ENCODE measurements at regions not wholly inside any gene's neighbourhood (a gene's known extent, or its start where the extent isn't known, plus 50 kb on each side); places are given as distances from the start of the nearest gene placed in this dataset.

- TF ChIP-seq TCF4 (CRISPR knock-in tag; IDR thresholded peaks at IDR 0.05; ENCODE audit: borderline replicate concordance) (no peak), ISL1 (CRISPR knock-in tag; IDR thresholded peaks at IDR 0.05) (no peak), PATZ1 (CRISPR knock-in tag; IDR thresholded peaks at IDR 0.05; ENCODE audit: borderline replicate concordance) (no peak), ZC3H10 (CRISPR knock-in tag; IDR thresholded peaks at IDR 0.05) (no peak), ESRRG (CRISPR knock-in tag; IDR thresholded peaks at IDR 0.05) (no peak)
These were observed 1481.2 kb upstream of the CADM2 start (continued) for GRCh38 chr3:83477563-83477962.

- ATAC-seq = no peak
- TF ChIP-seq PPARA (CRISPR knock-in tag; IDR thresholded peaks at IDR 0.05; ENCODE audit: borderline replicate concordance) = no peak
- TF ChIP-seq, protein P1, sequence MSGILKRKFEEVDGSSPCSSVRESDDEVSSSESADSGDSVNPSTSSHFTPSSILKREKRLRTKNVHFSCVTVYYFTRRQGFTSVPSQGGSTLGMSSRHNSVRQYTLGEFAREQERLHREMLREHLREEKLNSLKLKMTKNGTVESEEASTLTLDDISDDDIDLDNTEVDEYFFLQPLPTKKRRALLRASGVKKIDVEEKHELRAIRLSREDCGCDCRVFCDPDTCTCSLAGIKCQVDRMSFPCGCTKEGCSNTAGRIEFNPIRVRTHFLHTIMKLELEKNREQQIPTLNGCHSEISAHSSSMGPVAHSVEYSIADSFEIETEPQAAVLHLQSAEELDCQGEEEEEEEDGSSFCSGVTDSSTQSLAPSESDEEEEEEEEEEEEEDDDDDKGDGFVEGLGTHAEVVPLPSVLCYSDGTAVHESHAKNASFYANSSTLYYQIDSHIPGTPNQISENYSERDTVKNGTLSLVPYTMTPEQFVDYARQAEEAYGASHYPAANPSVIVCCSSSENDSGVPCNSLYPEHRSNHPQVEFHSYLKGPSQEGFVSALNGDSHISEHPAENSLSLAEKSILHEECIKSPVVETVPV (CRISPR knock-in tag; IDR thresholded peaks at IDR 0.05) = no peak
- TF ChIP-seq ARNTL (CRISPR knock-in tag; IDR thresholded peaks at IDR 0.05; ENCODE audit: borderline replicate concordance, low read depth) = no peak
- TF ChIP-seq TOX (CRISPR knock-in tag; IDR thresholded peaks at IDR 0.05; ENCODE audit: borderline replicate concordance) = no peak
- no peak for TF ChIP-seq ZFP30 (CRISPR knock-in tag; IDR thresholded peaks at IDR 0.05)
- no peak for TF ChIP-seq ZC3H10 (CRISPR knock-in tag; IDR thresholded peaks at IDR 0.05)
- no peak for TF ChIP-seq ESRRG (CRISPR knock-in tag; IDR thresholded peaks at IDR 0.05)
- TF ChIP-seq OSR1 (CRISPR knock-in tag; IDR thresholded peaks at IDR 0.05) = no peak
- no peak for TF ChIP-seq SNAI2 (CRISPR knock-in tag; IDR thresholded peaks at IDR 0.05)
- TF ChIP-seq ZFP3 (CRISPR knock-in tag; IDR thresholded peaks at IDR 0.05) = no peak
- TF ChIP-seq CREB5 (CRISPR knock-in tag; IDR thresholded peaks at IDR 0.05; ENCODE audit: low read depth) = no peak
- TF ChIP-seq, protein P2, sequence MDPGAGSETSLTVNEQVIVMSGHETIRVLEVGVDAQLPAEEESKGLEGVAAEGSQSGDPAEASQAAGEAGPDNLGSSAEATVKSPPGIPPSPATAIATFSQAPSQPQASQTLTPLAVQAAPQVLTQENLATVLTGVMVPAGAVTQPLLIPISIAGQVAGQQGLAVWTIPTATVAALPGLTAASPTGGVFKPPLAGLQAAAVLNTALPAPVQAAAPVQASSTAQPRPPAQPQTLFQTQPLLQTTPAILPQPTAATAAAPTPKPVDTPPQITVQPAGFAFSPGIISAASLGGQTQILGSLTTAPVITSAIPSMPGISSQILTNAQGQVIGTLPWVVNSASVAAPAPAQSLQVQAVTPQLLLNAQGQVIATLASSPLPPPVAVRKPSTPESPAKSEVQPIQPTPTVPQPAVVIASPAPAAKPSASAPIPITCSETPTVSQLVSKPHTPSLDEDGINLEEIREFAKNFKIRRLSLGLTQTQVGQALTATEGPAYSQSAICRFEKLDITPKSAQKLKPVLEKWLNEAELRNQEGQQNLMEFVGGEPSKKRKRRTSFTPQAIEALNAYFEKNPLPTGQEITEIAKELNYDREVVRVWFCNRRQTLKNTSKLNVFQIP (CRISPR knock-in tag; IDR thresholded peaks at IDR 0.05; ENCODE audit: borderline replicate concordance, low read depth) = no peak
- no peak for TF ChIP-seq CSDC2 (CRISPR knock-in tag; IDR thresholded peaks at IDR 0.05)
- TF ChIP-seq RARB (CRISPR knock-in tag; IDR thresholded peaks at IDR 0.05) = no peak
- TF ChIP-seq ZNF70 (CRISPR knock-in tag; IDR thresholded peaks at IDR 0.05) = no peak
- no peak for TF ChIP-seq BACH2 (CRISPR knock-in tag; IDR thresholded peaks at IDR 0.05; ENCODE audit: borderline replicate concordance)
- no peak for TF ChIP-seq ISL1 (CRISPR knock-in tag; IDR thresholded peaks at IDR 0.05)
- TF ChIP-seq PATZ1 (CRISPR knock-in tag; IDR thresholded peaks at IDR 0.05; ENCODE audit: borderline replicate concordance) = no peak
- TF ChIP-seq ZNF565 (CRISPR knock-in tag; conservative IDR thresholded peaks at IDR 0.05; ENCODE audit: low read depth) = no peak
- TF ChIP-seq TSHZ2 (CRISPR knock-in tag; IDR thresholded peaks at IDR 0.05) = no peak
These were observed 1476.3 kb upstream of the CADM2 start for GRCh38 chr3:83482402-83483070.
